GM23248 (cell line): ENCODE measurements at regions not wholly inside any gene's neighbourhood (a gene's known extent, or its start where the extent isn't known, plus 50 kb on each side); places are given as distances from the start of the nearest gene placed in this dataset.

Experiments
- EZH2 ChIP-seq: fragments of 200-600 bp; sonication (generic); IDR thresholded peaks from 2 replicates; pipeline ENCODE4 v1.6.1; 2018; ENCODE audit warnings: antibody characterized with exemption, mild to moderate bottlenecking; ENCODE audit not compliant: insufficient read depth, poor library complexity, severe bottlenecking
- EZH2phosphoT487 ChIP-seq: fragments of 200-600 bp; sonication (generic); IDR thresholded peaks from 2 replicates; pipeline ENCODE4 v1.6.1; 2018; ENCODE audit warnings: antibody characterized with exemption, moderate library complexity, mild to moderate bottlenecking, low read depth; ENCODE audit not compliant: insufficient read depth

DNA sequence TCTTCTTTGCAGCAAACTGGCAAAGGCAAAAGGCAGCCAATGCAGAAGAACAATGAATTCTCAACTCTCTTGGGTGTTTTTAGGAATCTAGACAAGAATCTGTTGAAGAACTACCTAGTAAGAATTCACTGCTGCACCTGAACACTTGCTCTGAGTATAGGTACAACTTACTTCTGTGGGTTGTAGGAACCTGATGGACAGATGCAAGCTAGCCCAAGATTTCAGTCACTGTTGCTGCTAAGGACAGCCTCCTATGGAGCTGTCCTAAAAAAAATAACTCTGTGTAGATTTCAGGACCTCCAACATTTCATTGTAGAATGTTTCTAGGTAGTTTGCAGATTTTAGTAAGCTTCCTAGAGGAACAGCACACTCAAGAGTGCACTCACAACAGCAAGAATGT, 363.5 kb downstream of the CBLN2 start:
- TF ChIP-seq EZH2phosphoT487: no peak
- no peak for TF ChIP-seq EZH2
